Testis (tissue), 2 donors: ENCODE measurements at regions not wholly inside any gene's neighbourhood (a gene's known extent, or its start where the extent isn't known, plus 50 kb on each side); places are given as distances from the start of the nearest gene placed in this dataset.

Experiments
- CTCF ChIP-seq, 3 experiments: fragments of 450-650 bp in 2 of 3; fragments of 200-600 bp in 1 of 3; sonication (generic) in 1 of 3; IDR thresholded peaks; one replicate each; pipeline ENCODE4 v1.5.1; 2016 to 2019; ENCODE audit warnings: antibody characterized with exemption in 3 of 3, mild to moderate bottlenecking in 2 of 3, moderate library complexity in 1 of 3
- POLR2A ChIP-seq: fragments of 450-650 bp; IDR thresholded peaks from one replicate; pipeline ENCODE4 v1.6.1; 2017; ENCODE audit warnings: antibody characterized with exemption, mild to moderate bottlenecking, moderate library complexity

GRCh38 chr5:148740079-148740858 is 85.9 kb upstream of the HTR4 start:
- no peak for TF ChIP-seq POLR2A
- no peak for TF ChIP-seq CTCF (IDR thresholded peaks at IDR 0.05)
